G401 (cell line): ENCODE measurements at regions not wholly inside any gene's neighbourhood (a gene's known extent, or its start where the extent isn't known, plus 50 kb on each side); places are given as distances from the start of the nearest gene placed in this dataset.

Experiments
- DNase-seq: peaks from one replicate; pipeline ENCODE4 v3.0.0-alpha.2; 2015; ENCODE audit warnings: low spot score
- in situ Hi-C: cut with HindIII; loops from 2 replicates; pipeline ENCODE4 v1.10.0; 2016; ENCODE audit warnings: low sequenced_read_pairs, mixed read lengths

DNA sequence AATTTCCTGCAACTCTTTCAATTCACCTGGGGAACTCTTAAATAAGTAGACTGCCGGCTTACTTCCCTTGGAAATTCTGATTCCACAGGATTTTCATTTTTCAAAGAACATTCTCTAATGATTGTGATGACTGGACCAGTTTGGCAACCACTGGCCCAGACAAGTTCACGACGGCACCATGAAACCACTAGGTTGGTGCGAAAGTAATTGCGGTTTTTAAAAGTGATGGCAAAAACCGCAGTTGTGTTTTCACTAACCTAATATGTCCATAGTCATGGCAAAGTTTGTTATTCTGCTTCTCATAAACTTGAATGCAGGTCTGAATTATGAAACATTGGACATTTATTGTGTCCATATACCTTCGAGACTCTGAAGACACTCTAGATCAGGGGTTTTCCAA is 317.2 kb downstream of the IRX1 start:
- no peak for DNase-seq
- in situ Hi-C loops, result no loop called here

DNA sequence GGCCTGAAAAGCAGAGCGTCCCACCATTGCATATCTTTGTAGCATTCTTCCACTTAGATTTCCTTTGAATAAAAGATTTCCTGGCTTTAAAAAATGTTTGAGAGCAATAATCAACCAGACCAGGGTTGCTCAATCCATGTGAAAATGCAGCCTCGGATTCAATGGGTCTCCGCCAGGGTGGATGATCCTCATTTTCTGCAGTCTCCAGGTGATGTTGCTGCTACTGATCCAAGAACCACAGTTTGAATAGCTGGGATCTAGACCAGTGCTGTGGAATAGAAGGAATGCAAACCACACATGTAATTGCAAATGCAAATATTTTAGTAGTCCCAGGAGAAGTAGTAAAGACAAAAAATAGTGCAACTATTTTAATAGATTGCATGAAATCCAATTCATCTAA is 317.6 kb downstream of the IRX1 start:
- DNase-seq, result no peak
- in situ Hi-C loops, result no loop called here

GRCh38 chr5:3925022-3925421 is 329.4 kb downstream of the IRX1 start:
- in situ Hi-C loops, result no loop called here

DNA sequence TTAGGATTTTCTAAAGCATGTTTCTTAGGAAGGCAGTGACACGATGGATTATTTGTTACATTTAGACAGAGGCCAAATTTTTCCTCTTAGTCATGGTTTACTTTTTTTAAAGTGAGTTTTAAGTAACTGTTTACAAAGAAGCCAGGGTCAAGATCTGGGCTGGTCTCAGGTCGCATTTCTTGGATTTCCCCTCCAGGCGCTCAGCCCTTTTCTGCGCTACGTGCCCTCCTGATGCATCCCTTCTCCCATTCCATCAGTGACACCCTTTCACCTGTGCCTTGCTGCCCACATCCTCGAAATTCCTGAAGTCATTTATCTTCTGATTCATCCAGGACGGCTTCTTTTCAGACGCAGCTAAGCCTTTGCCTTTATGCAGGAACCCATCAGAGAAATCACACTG is 330.3 kb downstream of the IRX1 start:
- in situ Hi-C loops, result no loop called here
- no peak for DNase-seq

More at GRCh38 chr5:3925022-3925421, 329.4 kb downstream of the IRX1 start:
- DNase-seq, result no peak

GRCh38 chr5:3929799-3930198 is 334.2 kb downstream of the IRX1 start:
- in situ Hi-C loops, result no loop called here
- no peak for DNase-seq

DNA sequence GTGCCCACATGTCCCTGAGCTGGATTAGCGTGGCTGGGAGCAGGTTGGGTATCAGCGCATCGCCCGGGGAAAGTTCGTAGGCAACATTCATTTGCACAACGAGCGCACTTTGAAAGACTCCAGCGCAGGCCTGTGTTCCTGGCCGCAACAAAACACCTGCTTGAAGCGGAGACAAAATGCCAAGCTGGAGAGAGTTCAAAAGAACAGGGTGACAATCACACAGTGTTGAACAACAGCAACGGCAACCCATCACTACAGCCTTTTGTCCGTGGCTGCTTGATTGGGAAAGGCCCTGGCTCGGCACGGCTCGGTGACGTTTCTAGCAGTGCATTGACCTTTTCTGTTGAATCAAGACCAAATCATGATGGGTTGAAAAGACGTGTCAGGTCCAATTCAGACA is 336.3 kb downstream of the IRX1 start:
- DNase-seq, result no peak
- in situ Hi-C loops, result no loop called here

GRCh38 chr5:3933536-3933935 is 337.9 kb downstream of the IRX1 start:
- in situ Hi-C loops, result no loop called here
- no peak for DNase-seq

- no peak for DNase-seq
These were observed 338.3 kb downstream of the IRX1 start for GRCh38 chr5:3933966-3934365.

GRCh38 chr5:3943859-3944258 is 348.2 kb downstream of the IRX1 start:
- DNase-seq, result no peak
- in situ Hi-C loops, result no loop called here

More at GRCh38 chr5:3933966-3934365, 338.3 kb downstream of the IRX1 start:
- in situ Hi-C loops, result no loop called here

DNA sequence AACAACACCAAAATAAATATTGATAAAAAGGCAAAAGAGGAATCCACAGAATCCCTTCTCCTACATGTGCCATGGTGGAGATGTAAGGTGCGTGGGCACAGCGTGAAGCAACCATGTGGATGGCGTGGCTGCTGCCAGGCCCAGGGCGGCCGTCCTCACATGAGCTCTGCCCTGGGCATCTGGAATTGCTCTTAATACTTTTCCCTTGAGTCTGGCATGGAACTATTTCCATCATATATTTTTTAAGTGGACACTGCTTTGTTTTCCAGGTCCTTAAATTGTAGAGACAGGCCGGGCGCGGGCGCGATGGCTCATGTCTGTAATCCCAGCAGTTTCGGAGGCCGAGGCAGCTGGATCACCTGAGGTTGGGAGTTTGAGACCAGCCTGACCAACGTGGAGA is 349.3 kb downstream of the IRX1 start:
- in situ Hi-C loops, result no loop called here
- no peak for DNase-seq

- in situ Hi-C loops, result no loop called here
- DNase-seq, result no peak
These were observed 353.2 kb downstream of the IRX1 start for GRCh38 chr5:3948838-3949237.

GRCh38 chr5:3954199-3954598 is 358.6 kb downstream of the IRX1 start:
- DNase-seq, result no peak
- in situ Hi-C loops, result no loop called here

DNA sequence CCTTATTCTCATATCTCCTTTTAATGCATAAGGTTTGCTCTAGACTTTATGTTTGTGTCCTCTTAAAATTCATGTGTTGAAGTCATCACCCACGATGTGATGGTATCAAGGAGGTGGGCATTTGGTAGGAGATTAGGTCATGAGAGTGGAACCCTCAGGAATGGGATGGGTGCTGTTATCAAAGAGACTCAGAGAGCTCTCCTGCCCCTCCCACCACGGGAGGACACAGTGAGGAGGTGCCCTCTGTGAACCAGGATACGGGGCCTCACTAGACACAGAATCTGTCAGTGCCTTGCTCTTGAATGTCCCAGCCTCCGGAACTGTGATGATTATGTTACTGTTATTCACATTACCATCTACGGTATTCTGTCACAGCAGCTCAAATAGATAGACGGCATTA is 359.0 kb downstream of the IRX1 start:
- in situ Hi-C loops, result no loop called here
- no peak for DNase-seq

GRCh38 chr5:3957658-3958057 is 362.0 kb downstream of the IRX1 start:
- in situ Hi-C loops, result no loop called here
- no peak for DNase-seq

DNA sequence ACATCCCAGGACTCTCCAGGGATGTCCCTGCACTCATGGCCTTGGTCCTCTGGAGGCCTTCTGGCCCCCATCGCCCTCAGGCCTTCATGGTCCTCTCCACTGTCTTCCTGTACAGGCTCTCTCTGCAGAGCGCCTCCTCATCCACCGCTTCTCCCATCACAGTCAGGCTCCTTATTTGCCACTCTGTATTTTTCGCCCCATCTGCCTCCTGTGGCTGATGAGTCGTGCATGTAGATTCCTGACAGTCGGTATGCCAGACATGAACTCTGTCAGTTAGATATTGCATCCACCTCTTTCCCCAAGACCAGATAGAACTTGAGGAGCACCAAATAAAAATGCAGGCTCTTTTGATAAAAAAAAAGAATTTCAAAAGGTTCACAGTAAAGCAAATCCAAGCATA is 362.8 kb downstream of the IRX1 start:
- no peak for DNase-seq
- in situ Hi-C loops, result no loop called here

- DNase-seq, result no peak
- in situ Hi-C loops, result no loop called here
These were observed 366.5 kb downstream of the IRX1 start for GRCh38 chr5:3962113-3962512.

DNA sequence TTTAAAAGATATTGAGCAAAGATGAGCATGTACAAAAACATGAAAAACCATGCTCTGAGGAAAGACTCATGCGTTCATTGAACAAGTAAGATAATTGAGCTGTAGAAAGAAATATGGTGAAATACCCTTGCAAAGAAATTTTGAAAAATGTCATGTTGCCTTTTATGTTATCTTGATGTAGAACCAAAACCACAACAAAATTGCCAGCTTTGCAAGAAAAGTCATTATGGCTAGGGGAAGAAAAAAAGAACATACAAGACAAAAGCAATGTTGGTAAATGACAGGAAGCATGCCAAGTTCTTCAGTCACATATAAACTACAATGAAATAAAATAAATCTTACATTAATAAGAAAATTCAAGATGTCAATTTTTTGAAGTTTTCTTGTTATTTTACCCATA is 368.0 kb downstream of the IRX1 start:
- no peak for DNase-seq
- in situ Hi-C loops, result no loop called here

GRCh38 chr5:3980156-3980555 is 384.5 kb downstream of the IRX1 start:
- DNase-seq, result no peak
- in situ Hi-C loops, result no loop called here

GRCh38 chr5:3987867-3988266 is 392.2 kb downstream of the IRX1 start:
- no peak for DNase-seq
- in situ Hi-C loops, result no loop called here

- no peak for DNase-seq
- in situ Hi-C loops, result no loop called here
These were observed 398.3 kb downstream of the IRX1 start for GRCh38 chr5:3993856-3994473.

DNA sequence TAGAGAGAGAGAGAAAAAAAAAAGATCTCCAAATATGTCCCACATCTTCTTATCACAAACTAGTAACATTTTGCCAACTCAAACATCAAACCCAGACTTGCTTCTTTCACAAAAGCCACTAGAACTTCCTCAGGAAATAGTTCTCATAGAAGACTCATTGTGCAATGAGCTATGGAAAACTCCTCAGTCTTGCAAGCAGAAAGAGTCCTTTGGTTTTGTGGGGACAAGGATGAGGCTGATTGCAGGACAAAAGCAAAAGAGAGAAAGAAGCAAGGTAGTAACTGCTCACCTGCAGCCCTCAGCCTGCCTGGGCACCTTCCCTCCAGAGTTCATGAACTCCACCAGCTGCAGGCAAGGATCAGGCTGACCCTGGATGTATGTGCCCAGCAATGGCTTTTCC is 399.0 kb downstream of the IRX1 start:
- in situ Hi-C loops, result no loop called here
- DNase-seq, result no peak
